ENCODE measurements at regions not wholly inside any gene's neighbourhood (a gene's known extent, or its start where the extent isn't known, plus 50 kb on each side); places are given as distances from the start of the nearest gene placed in this dataset.

GRCh38 chr10:63887023-63887589, 365.9 kb downstream of the REEP3 start:
- DNase-seq (ENCODE audit: low spot score): no peak
- no peak for TF ChIP-seq CTCF (IDR thresholded peaks at IDR 0.05; ENCODE audit: borderline replicate concordance, control extremely low read depth, extremely low read depth, insufficient read depth, missing control alignments)

GRCh38 chr10:63887600-63888370, 366.6 kb downstream of the REEP3 start:
- in situ Hi-C loops (cut with MboI; ENCODE audit: low sequenced_read_pairs, unreplicated experiment): no loop called here
- no peak for TF ChIP-seq CTCF (IDR thresholded peaks at IDR 0.05; ENCODE audit: borderline replicate concordance, control extremely low read depth, extremely low read depth, insufficient read depth, missing control alignments)
- DNase-seq (ENCODE audit: low spot score): no peak

More at GRCh38 chr10:63887023-63887589, 365.9 kb downstream of the REEP3 start:
- in situ Hi-C loops (cut with MboI; ENCODE audit: low sequenced_read_pairs, unreplicated experiment): no loop called here

- DNase-seq (ENCODE audit: low spot score): no peak
- in situ Hi-C loops (cut with MboI; ENCODE audit: low sequenced_read_pairs, unreplicated experiment): no loop called here
- no peak for TF ChIP-seq CTCF (IDR thresholded peaks at IDR 0.05; ENCODE audit: borderline replicate concordance, control extremely low read depth, extremely low read depth, insufficient read depth, missing control alignments)
Measured at GRCh38 chr10:63889803-63890202, 368.6 kb downstream of the REEP3 start.

GRCh38 chr10:63896992-63897391, 375.8 kb downstream of the REEP3 start:
- TF ChIP-seq CTCF (IDR thresholded peaks at IDR 0.05; ENCODE audit: borderline replicate concordance, control extremely low read depth, extremely low read depth, insufficient read depth, missing control alignments): no peak
- in situ Hi-C loops (cut with MboI; ENCODE audit: low sequenced_read_pairs, unreplicated experiment): no loop called here
- DNase-seq (ENCODE audit: low spot score): no peak

GRCh38 chr10:63899673-63900300, 378.6 kb downstream of the REEP3 start:
- TF ChIP-seq CTCF (IDR thresholded peaks at IDR 0.05; ENCODE audit: borderline replicate concordance, control extremely low read depth, extremely low read depth, insufficient read depth, missing control alignments): no peak
- in situ Hi-C loops (cut with MboI; ENCODE audit: low sequenced_read_pairs, unreplicated experiment): no loop called here
- no peak for DNase-seq (ENCODE audit: low spot score)

- in situ Hi-C loops (cut with MboI; ENCODE audit: low sequenced_read_pairs, unreplicated experiment): no loop called here
- peak; percentile 9 for TF ChIP-seq CTCF (IDR thresholded peaks at IDR 0.05; ENCODE audit: borderline replicate concordance, control extremely low read depth, extremely low read depth, insufficient read depth, missing control alignments)
- no peak for DNase-seq (ENCODE audit: low spot score)
Measured at GRCh38 chr10:63901228-63901627, 380.0 kb downstream of the REEP3 start.

All from GM13976 (cell line).